Smooth muscle cell (in vitro differentiated cells): ENCODE measurements at regions not wholly inside any gene's neighbourhood (a gene's known extent, or its start where the extent isn't known, plus 50 kb on each side); places are given as distances from the start of the nearest gene placed in this dataset.

Experiments used
- DNase-seq: peaks from one replicate; lab custom pipeline; 2025; ENCODE audit not compliant: unreplicated experiment; lab: John Stamatoyannopoulos, UW
- H2AFZ ChIP-seq: fragments of 200-600 bp; sonication (generic); 2 replicates; pipeline ENCODE4 v1.6.0; 2016; ENCODE audit warnings: antibody characterized with exemption, low read depth, mild to moderate bottlenecking
- H3F3A ChIP-seq: fragments of 200-600 bp; sonication (generic); 2 replicates; pipeline ENCODE4 v1.6.0; 2017; ENCODE audit warnings: antibody characterized with exemption, low read depth
- H3K27ac ChIP-seq: fragments of 200-600 bp; sonication (generic); 2 replicates; pipeline ENCODE4 v1.5.1; 2016; ENCODE audit warnings: low read depth, mild to moderate bottlenecking
- H3K27me3 ChIP-seq: fragments of 200-600 bp; sonication (generic); 2 replicates; pipeline ENCODE4 v1.6.1; 2016; ENCODE audit warnings: low read depth, mild to moderate bottlenecking
- H3K36me3 ChIP-seq: fragments of 200-600 bp; sonication (generic); 2 replicates; pipeline ENCODE4 v1.5.1; 2016; ENCODE audit warnings: low read depth
- H3K4me1 ChIP-seq: fragments of 200-600 bp; sonication (generic); 2 replicates; pipeline ENCODE4 v1.5.1; 2016; ENCODE audit warnings: low read depth
- H3K4me2 ChIP-seq: fragments of 200-600 bp; sonication (generic); 2 replicates; pipeline ENCODE4 v1.6.0; 2016; ENCODE audit warnings: mild to moderate bottlenecking
- H3K4me3 ChIP-seq: fragments of 200-600 bp; sonication (generic); 2 replicates; pipeline ENCODE4 v1.5.1; 2016; ENCODE audit warnings: mild to moderate bottlenecking
- H3K79me2 ChIP-seq: fragments of 200-600 bp; sonication (generic); 2 replicates; pipeline ENCODE4 v1.6.0; 2016; ENCODE audit warnings: low read depth, mild to moderate bottlenecking
- H3K9ac ChIP-seq: fragments of 200-600 bp; sonication (generic); 2 replicates; pipeline ENCODE4 v1.6.0; 2016; ENCODE audit warnings: low read depth
- H3K9me3 ChIP-seq: fragments of 200-600 bp; sonication (generic); replicated peaks from 2 replicates; pipeline ENCODE4 v1.5.1; 2016; ENCODE audit warnings: low read depth
- H4K20me1 ChIP-seq: fragments of 200-600 bp; sonication (generic); 2 replicates; pipeline ENCODE4 v1.6.0; 2016; ENCODE audit warnings: low read depth
- CTCF ChIP-seq: fragments of 200-600 bp; sonication (generic); IDR thresholded peaks from 2 replicates; pipeline ENCODE4 v1.5.1; 2017; ENCODE audit warnings: borderline replicate concordance, mild to moderate bottlenecking, antibody characterized with exemption; ENCODE audit not compliant: insufficient read depth, poor library complexity, severe bottlenecking
- WGBS: methylation state at CpG from one replicate; pipeline ENCODE4 v1.1.7; 2016; ENCODE audit warnings: low lambda C conversion rate; 5-methylcytosine and 5-hydroxymethylcytosine counted together

GRCh38 chr2:240339411-240340360 lies 95.8 kb upstream of the GPC1 start:
- H3K27me3 ChIP-seq: peaks cover 7% of the 10 kb centered on the region
- no peaks in the 10 kb centered on the region for H3F3A ChIP-seq
- H3K9ac ChIP-seq: no peak overlapping the region
- H3K4me1 ChIP-seq: no peaks in the 10 kb centered on the region
- no peak overlapping the region for H3K4me3 ChIP-seq
- no peak for TF ChIP-seq CTCF
- no peaks in the 10 kb centered on the region for H4K20me1 ChIP-seq
- H3K79me2 ChIP-seq: no peaks in the 10 kb centered on the region
- H3K9me3 ChIP-seq: no peaks in the 10 kb centered on the region
- no peak overlapping the region for H3K4me2 ChIP-seq
- DNase-seq: no peak
- 93% methylated on average over 24 of the region's 24 CpGs for WGBS
- H3K27ac ChIP-seq: no peak overlapping the region
- H2AFZ ChIP-seq: no peak overlapping the region
- no peaks in the 10 kb centered on the region for H3K36me3 ChIP-seq

- H3K27me3 ChIP-seq: peaks cover under 1% of the 10 kb centered on the region
- no peak overlapping the region for H3K9ac ChIP-seq
- H3K36me3 ChIP-seq: no peaks in the 10 kb centered on the region
- H3K4me3 ChIP-seq: no peak overlapping the region
- no peaks in the 10 kb centered on the region for H3K79me2 ChIP-seq
- no peaks in the 10 kb centered on the region for H3K4me1 ChIP-seq
- no peak overlapping the region for H3K27ac ChIP-seq
- 97% methylated on average over 14 of the region's 14 CpGs for WGBS
- TF ChIP-seq CTCF: no peak
- H3K4me2 ChIP-seq: no peak overlapping the region
- H4K20me1 ChIP-seq: no peaks in the 10 kb centered on the region
- no peak for DNase-seq
- H3F3A ChIP-seq: no peaks in the 10 kb centered on the region
- H3K9me3 ChIP-seq: no peaks in the 10 kb centered on the region
- H2AFZ ChIP-seq: no peak overlapping the region
These were observed 95.1 kb upstream of the GPC1 start for GRCh38 chr2:240340361-240340761.

- H3K27me3 ChIP-seq: no peaks in the 10 kb centered on the region
- H4K20me1 ChIP-seq: no peaks in the 10 kb centered on the region
- no peak overlapping the region for H3K4me3 ChIP-seq
- no peak for TF ChIP-seq CTCF
- no peaks in the 10 kb centered on the region for H3K36me3 ChIP-seq
- H2AFZ ChIP-seq: no peak overlapping the region
- no peaks in the 10 kb centered on the region for H3K9me3 ChIP-seq
- H3K9ac ChIP-seq: no peak overlapping the region
- WGBS: 73% methylated on average over 9 of the region's 9 CpGs
- no peaks in the 10 kb centered on the region for H3K4me1 ChIP-seq
- no peak overlapping the region for H3K27ac ChIP-seq
- no peak overlapping the region for H3K4me2 ChIP-seq
- no peaks in the 10 kb centered on the region for H3F3A ChIP-seq
- no peaks in the 10 kb centered on the region for H3K79me2 ChIP-seq
- DNase-seq: no peak
These were observed 94.4 kb upstream of the GPC1 start for GRCh38 chr2:240341064-240341463.

- Histone ChIP-seq H4K20me1 (no peaks in the 10 kb centered on the region), H3K9ac (no peak overlapping the region), H3K4me2 (no peak overlapping the region), H3K4me1 (no peaks in the 10 kb centered on the region), H3K27ac (no peak overlapping the region), H2AFZ (no peak overlapping the region), H3K79me2 (no peaks in the 10 kb centered on the region), H3K4me3 (no peak overlapping the region), H3K9me3 (no peaks in the 10 kb centered on the region), H3K36me3 (no peaks in the 10 kb centered on the region), H3F3A (no peaks in the 10 kb centered on the region), H3K27me3 (peaks cover 10% of the 10 kb centered on the region)
- no peak for TF ChIP-seq CTCF
- 88% methylated on average over 1 of the region's 1 CpG for WGBS
- DNase-seq: no peak
These were observed 91.9 kb upstream of the GPC1 start for GRCh38 chr2:240343548-240343947.
